ENCODE measurements at regions not wholly inside any gene's neighbourhood (a gene's known extent, or its start where the extent isn't known, plus 50 kb on each side); places are given as distances from the start of the nearest gene placed in this dataset.

GRCh38 chr5:51214746-51215145 is 168.5 kb upstream of the ISL1 start:
- TF ChIP-seq CTCF (conservative IDR thresholded peaks at IDR 0.05; ENCODE audit: low read depth in 2 of 2) (no peak), EZH2phosphoT487 (IDR thresholded peaks at IDR 0.05; ENCODE audit: unreplicated experiment) (no peak), CREB1 (CRISPR knock-in tag; IDR thresholded peaks at IDR 0.05; ENCODE audit: low read depth) (no peak), EZH2 (IDR thresholded peaks at IDR 0.05; ENCODE audit: low read depth, unreplicated experiment) (no peak), ETS1 (IDR thresholded peaks at IDR 0.05) (no peak), POLR2AphosphoS5 (IDR thresholded peaks at IDR 0.05; ENCODE audit: low read depth) (no peak), REST (IDR thresholded peaks at IDR 0.05; ENCODE audit: unreplicated experiment) (no peak), STAT1 (IDR thresholded peaks at IDR 0.05; ENCODE audit: unreplicated experiment) (no peak), ZNF331 (CRISPR knock-in tag; IDR thresholded peaks at IDR 0.05; ENCODE audit: low read depth) (no peak), JUNB (IDR thresholded peaks at IDR 0.05; ENCODE audit: unreplicated experiment) (no peak)

Measured in GM23338 (cell line).